ENCODE measurements at regions not wholly inside any gene's neighbourhood (a gene's known extent, or its start where the extent isn't known, plus 50 kb on each side); places are given as distances from the start of the nearest gene placed in this dataset.
"Not testable (repeated sequence)": the region's sequence is repeated elsewhere in the genome, so short reads cannot be mapped to it uniquely, and the experiment has no call there.

- Histone ChIP-seq H3K4me1 (ENCODE audit: control insufficient read depth, insufficient read depth, low read length) (no peaks in the 10 kb centered on the region), H3K27me3 (ENCODE audit: control insufficient read depth, insufficient read depth, low read length) (no peaks in the 10 kb centered on the region), H3K36me3 (ENCODE audit: control insufficient read depth, insufficient read depth, low read length) (no peaks in the 10 kb centered on the region), H3K9me3 (ENCODE audit: control insufficient read depth, insufficient read depth, low read length) (no peaks in the 10 kb centered on the region; the same call in 1 of the 2 replicates), H3K4me3 (ENCODE audit: low read length) (no peak overlapping the region), H3K27ac (ENCODE audit: low read length) (no peak overlapping the region)
- DNase-seq (ENCODE audit: low read depth, low spot score): no peak
- WGBS (ENCODE audit: insufficient coverage, insufficient read length): no CpG with 5 or more reads among the region's 5 CpGs
Measured at GRCh38 chr10:108567899-108568752, 1355.2 kb downstream of the XPNPEP1 start.

- DNase-seq (ENCODE audit: low read depth, low spot score): no peak
- no peaks in the 10 kb centered on the region for H3K36me3 ChIP-seq (ENCODE audit: control insufficient read depth, insufficient read depth, low read length)
- H3K4me1 ChIP-seq (ENCODE audit: control insufficient read depth, insufficient read depth, low read length): no peaks in the 10 kb centered on the region
- no peak overlapping the region for H3K4me3 ChIP-seq (ENCODE audit: low read length)
- WGBS (ENCODE audit: insufficient coverage, insufficient read length): no CpG with 5 or more reads among the region's 33 CpGs
- no peaks in the 10 kb centered on the region; the same call in 1 of the 2 replicates for H3K9me3 ChIP-seq (ENCODE audit: control insufficient read depth, insufficient read depth, low read length)
- no peaks in the 10 kb centered on the region for H3K27me3 ChIP-seq (ENCODE audit: control insufficient read depth, insufficient read depth, low read length)
- H3K27ac ChIP-seq (ENCODE audit: low read length): no peak overlapping the region
Measured at GRCh38 chr10:108566316-108567107, 1356.8 kb downstream of the XPNPEP1 start.

GRCh38 chr10:108562105-108562504 is 1361.2 kb downstream of the XPNPEP1 start:
- H3K27me3 ChIP-seq (ENCODE audit: control insufficient read depth, insufficient read depth, low read length): no peaks in the 10 kb centered on the region
- no peak for DNase-seq (ENCODE audit: low read depth, low spot score)
- H3K27ac ChIP-seq (ENCODE audit: low read length): no peak overlapping the region

GRCh38 chr10:108561649-108562048 is 1361.7 kb downstream of the XPNPEP1 start:
- WGBS (ENCODE audit: insufficient coverage, insufficient read length): no CpG with 5 or more reads among the region's 1 CpG
- Histone ChIP-seq H3K27me3 (ENCODE audit: control insufficient read depth, insufficient read depth, low read length) (no peaks in the 10 kb centered on the region), H3K36me3 (ENCODE audit: control insufficient read depth, insufficient read depth, low read length) (no peaks in the 10 kb centered on the region), H3K4me3 (ENCODE audit: low read length) (no peak overlapping the region), H3K4me1 (ENCODE audit: control insufficient read depth, insufficient read depth, low read length) (no peaks in the 10 kb centered on the region), H3K9me3 (ENCODE audit: control insufficient read depth, insufficient read depth, low read length) (no peaks in the 10 kb centered on the region; the same call in 1 of the 2 replicates), H3K27ac (ENCODE audit: low read length) (no peak overlapping the region)
- DNase-seq (ENCODE audit: low read depth, low spot score): no peak

More at GRCh38 chr10:108562105-108562504, 1361.2 kb downstream of the XPNPEP1 start:
- no peaks in the 10 kb centered on the region for H3K4me1 ChIP-seq (ENCODE audit: control insufficient read depth, insufficient read depth, low read length)
- no peaks in the 10 kb centered on the region for H3K36me3 ChIP-seq (ENCODE audit: control insufficient read depth, insufficient read depth, low read length)
- no peak overlapping the region for H3K4me3 ChIP-seq (ENCODE audit: low read length)
- H3K9me3 ChIP-seq (ENCODE audit: control insufficient read depth, insufficient read depth, low read length): no peaks in the 10 kb centered on the region; the same call in 1 of the 2 replicates

- Histone ChIP-seq H3K4me3 (ENCODE audit: low read length) (no peak overlapping the region), H3K27me3 (ENCODE audit: control insufficient read depth, insufficient read depth, low read length) (no peaks in the 10 kb centered on the region), H3K9me3 (ENCODE audit: control insufficient read depth, insufficient read depth, low read length) (no peaks in the 10 kb centered on the region), H3K27ac (ENCODE audit: low read length) (no peak overlapping the region), H3K4me1 (ENCODE audit: control insufficient read depth, insufficient read depth, low read length) (no peaks in the 10 kb centered on the region), H3K36me3 (ENCODE audit: control insufficient read depth, insufficient read depth, low read length) (no peaks in the 10 kb centered on the region)
- no peak for DNase-seq (ENCODE audit: low read depth, low spot score)
Measured at GRCh38 chr10:108560488-108560887, 1362.8 kb downstream of the XPNPEP1 start.

- no peak overlapping the region for H3K4me3 ChIP-seq (ENCODE audit: low read length)
- no peak for DNase-seq (ENCODE audit: low read depth, low spot score)
- H3K27me3 ChIP-seq (ENCODE audit: control insufficient read depth, insufficient read depth, low read length): no peaks in the 10 kb centered on the region
- H3K36me3 ChIP-seq (ENCODE audit: control insufficient read depth, insufficient read depth, low read length): no peaks in the 10 kb centered on the region
- H3K4me1 ChIP-seq (ENCODE audit: control insufficient read depth, insufficient read depth, low read length): no peaks in the 10 kb centered on the region
- no peaks in the 10 kb centered on the region for H3K9me3 ChIP-seq (ENCODE audit: control insufficient read depth, insufficient read depth, low read length)
- no peak overlapping the region for H3K27ac ChIP-seq (ENCODE audit: low read length)
- WGBS (ENCODE audit: insufficient coverage, insufficient read length): no CpG with 5 or more reads among the region's 4 CpGs
Measured at GRCh38 chr10:108556186-108556585, 1367.1 kb downstream of the XPNPEP1 start.

- no peak overlapping the region for H3K4me3 ChIP-seq (ENCODE audit: low read length)
- no peaks in the 10 kb centered on the region for H3K4me1 ChIP-seq (ENCODE audit: control insufficient read depth, insufficient read depth, low read length)
- no peak overlapping the region for H3K27ac ChIP-seq (ENCODE audit: low read length)
- no peaks in the 10 kb centered on the region for H3K9me3 ChIP-seq (ENCODE audit: control insufficient read depth, insufficient read depth, low read length)
- no CpG with 5 or more reads among the region's 1 CpG for WGBS (ENCODE audit: insufficient coverage, insufficient read length)
- H3K36me3 ChIP-seq (ENCODE audit: control insufficient read depth, insufficient read depth, low read length): no peaks in the 10 kb centered on the region
- DNase-seq (ENCODE audit: low read depth, low spot score): no peak
- no peaks in the 10 kb centered on the region for H3K27me3 ChIP-seq (ENCODE audit: control insufficient read depth, insufficient read depth, low read length)
Measured at GRCh38 chr10:108545921-108546320, 1377.4 kb downstream of the XPNPEP1 start.

GRCh38 chr10:108544500-108545120 is 1378.7 kb downstream of the XPNPEP1 start:
- WGBS (ENCODE audit: insufficient coverage, insufficient read length): no CpG with 5 or more reads among the region's 10 CpGs
- Histone ChIP-seq H3K27me3 (ENCODE audit: control insufficient read depth, insufficient read depth, low read length) (no peaks in the 10 kb centered on the region), H3K4me3 (ENCODE audit: low read length) (no peak overlapping the region), H3K4me1 (ENCODE audit: control insufficient read depth, insufficient read depth, low read length) (no peaks in the 10 kb centered on the region), H3K36me3 (ENCODE audit: control insufficient read depth, insufficient read depth, low read length) (no peaks in the 10 kb centered on the region), H3K27ac (ENCODE audit: low read length) (no peak overlapping the region), H3K9me3 (ENCODE audit: control insufficient read depth, insufficient read depth, low read length) (no peaks in the 10 kb centered on the region)
- DNase-seq (ENCODE audit: low read depth, low spot score): peak; percentile 43

- H3K27ac ChIP-seq (ENCODE audit: low read length); H3K4me1 ChIP-seq (ENCODE audit: control insufficient read depth, insufficient read depth, low read length); H3K9me3 ChIP-seq (ENCODE audit: control insufficient read depth, insufficient read depth, low read length); DNase-seq (ENCODE audit: low read depth, low spot score); H3K4me3 ChIP-seq (ENCODE audit: low read length); H3K27me3 ChIP-seq (ENCODE audit: control insufficient read depth, insufficient read depth, low read length); H3K36me3 ChIP-seq (ENCODE audit: control insufficient read depth, insufficient read depth, low read length): not testable (repeated sequence)
- no CpG with 5 or more reads among the region's 6 CpGs for WGBS (ENCODE audit: insufficient coverage, insufficient read length)
Measured at GRCh38 chr10:108533551-108533950, 1369.0 kb upstream of the SORCS1 start.

GRCh38 chr10:108523016-108523800 is 1358.7 kb upstream of the SORCS1 start:
- no CpG with 5 or more reads among the region's 4 CpGs for WGBS (ENCODE audit: insufficient coverage, insufficient read length)
- H3K9me3 ChIP-seq (ENCODE audit: control insufficient read depth, insufficient read depth, low read length): no peaks in the 10 kb centered on the region
- H3K27me3 ChIP-seq (ENCODE audit: control insufficient read depth, insufficient read depth, low read length): no peaks in the 10 kb centered on the region
- DNase-seq (ENCODE audit: low read depth, low spot score): no peak
- no peak overlapping the region for H3K4me3 ChIP-seq (ENCODE audit: low read length)
- H3K4me1 ChIP-seq (ENCODE audit: control insufficient read depth, insufficient read depth, low read length): no peaks in the 10 kb centered on the region
- no peak overlapping the region for H3K27ac ChIP-seq (ENCODE audit: low read length)
- no peaks in the 10 kb centered on the region for H3K36me3 ChIP-seq (ENCODE audit: control insufficient read depth, insufficient read depth, low read length)
